GM21526 (cell line): ENCODE measurements at regions not wholly inside any gene's neighbourhood (a gene's known extent, or its start where the extent isn't known, plus 50 kb on each side); places are given as distances from the start of the nearest gene placed in this dataset.

Experiments
- ATAC-seq: cut with Tn5 transposase; IDR thresholded peaks from one replicate; pipeline ENCODE4 v1.9.1; 2021; ENCODE audit warnings: moderate library complexity; ENCODE audit not compliant: unreplicated experiment, low FRiP score

DNA sequence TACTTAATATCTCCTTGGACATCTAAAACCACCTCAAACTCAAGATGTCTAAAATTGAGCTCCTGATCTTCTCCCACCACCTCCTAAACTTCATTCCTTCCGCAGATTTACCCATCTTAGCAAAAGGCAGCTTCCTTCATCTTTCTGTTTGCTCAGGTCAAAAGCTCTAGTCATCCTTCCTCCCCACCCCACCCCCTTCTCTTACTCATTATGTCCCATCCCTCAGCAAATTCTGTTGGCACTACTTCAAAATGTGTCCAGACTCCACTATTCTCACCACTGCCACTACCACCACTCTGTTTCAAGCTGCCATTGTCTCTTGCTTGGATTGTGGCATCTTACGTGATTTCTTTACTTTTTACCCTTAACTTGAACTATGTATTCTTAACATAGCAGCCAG is 59.2 kb upstream of the ZDHHC17 start:
- no peak for ATAC-seq

DNA sequence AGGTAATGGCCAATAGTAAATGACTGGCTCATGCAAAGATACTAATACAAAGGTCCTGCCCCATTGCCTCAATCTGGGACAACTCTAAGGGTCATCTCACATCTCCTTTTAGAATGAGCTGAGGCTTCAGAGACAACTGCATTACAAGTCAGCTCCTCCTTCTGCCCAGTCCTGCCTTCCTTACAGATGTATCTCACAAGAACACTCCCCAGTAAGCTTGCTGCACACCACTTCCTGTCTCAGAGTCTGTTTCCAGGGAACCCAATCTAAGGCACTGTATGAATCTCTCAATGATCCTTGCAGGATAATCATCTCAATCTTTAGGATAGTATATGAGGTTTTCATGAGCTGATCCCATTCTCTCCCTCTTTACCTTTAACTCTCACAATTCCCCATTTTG is 57.8 kb upstream of the ZDHHC17 start:
- ATAC-seq: no peak

DNA sequence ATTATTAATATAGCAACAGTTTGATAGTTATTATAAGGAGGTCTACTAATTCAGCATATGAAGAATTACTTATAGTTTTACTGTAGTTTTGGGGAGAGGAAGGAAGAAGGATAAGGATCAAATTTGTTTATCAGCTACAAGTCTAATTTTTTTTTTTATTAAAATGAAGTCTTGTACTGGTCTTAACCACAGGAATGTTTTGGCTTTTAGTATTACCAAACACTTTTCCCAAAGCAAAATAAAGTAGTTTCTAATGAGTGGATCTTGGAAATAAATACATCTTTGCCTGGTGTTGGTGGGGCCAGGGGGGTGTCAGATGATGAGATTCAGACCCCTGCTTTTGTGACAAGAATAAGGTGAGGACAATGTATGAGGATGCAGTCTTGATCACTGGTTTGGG is 57.2 kb upstream of the ZDHHC17 start:
- no peak for ATAC-seq

DNA sequence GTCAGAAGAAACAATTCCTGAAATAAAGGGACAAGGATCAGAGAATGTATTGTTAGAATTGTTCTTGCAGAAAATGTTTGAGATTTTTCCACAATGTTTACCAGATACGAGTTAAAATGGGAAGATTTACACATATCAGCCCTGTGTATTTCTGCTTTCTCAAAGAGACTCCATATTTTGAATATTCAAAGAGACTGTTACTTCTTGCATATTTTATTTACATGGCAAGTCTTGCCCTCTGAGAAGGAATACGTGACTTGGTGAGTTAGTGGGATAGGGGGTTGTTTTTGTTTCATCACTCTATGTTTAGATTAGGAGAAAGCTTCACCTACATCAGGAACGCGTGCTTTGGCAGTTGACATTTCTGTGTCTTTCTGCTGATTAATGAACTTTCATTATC is 56.1 kb upstream of the ZDHHC17 start:
- ATAC-seq: no peak

DNA sequence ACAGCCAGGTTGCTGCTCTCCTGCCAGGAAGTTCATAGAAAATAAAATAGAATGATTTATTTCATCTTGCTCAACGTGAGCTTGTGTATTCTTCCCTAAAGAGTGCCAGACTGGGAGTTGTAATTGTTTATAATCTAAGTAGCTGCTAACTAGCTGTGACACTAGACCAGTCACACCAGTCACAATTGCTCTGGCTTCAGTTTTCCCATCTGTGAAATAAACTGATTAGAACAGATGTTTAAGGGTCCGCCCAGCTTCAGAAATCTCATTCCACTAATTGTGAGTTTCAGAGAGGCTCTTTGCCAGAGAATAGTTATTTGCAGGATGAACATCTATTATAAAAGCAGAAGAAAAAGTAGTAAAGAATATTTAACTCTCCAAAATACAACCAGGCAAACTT is 55.6 kb upstream of the ZDHHC17 start:
- no peak for ATAC-seq

DNA sequence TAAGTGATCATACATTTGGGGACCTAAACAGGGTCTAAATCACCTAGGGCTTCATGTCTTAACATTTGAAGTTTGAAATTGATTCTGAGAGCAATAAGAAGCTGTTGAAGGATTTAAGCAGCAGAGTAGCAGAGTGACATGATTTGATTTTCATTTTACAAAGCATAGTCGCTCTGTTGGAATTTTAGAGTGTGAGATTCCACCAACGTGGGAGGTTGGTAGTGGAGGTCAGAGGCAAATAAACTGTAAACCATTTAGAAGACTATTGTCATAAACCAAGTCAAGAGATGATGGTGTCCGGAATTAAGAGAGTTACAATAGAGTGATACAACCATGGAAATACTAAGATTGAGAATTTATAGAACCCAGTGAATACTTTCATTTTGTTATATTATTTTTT is 52.7 kb upstream of the ZDHHC17 start:
- no peak for ATAC-seq

DNA sequence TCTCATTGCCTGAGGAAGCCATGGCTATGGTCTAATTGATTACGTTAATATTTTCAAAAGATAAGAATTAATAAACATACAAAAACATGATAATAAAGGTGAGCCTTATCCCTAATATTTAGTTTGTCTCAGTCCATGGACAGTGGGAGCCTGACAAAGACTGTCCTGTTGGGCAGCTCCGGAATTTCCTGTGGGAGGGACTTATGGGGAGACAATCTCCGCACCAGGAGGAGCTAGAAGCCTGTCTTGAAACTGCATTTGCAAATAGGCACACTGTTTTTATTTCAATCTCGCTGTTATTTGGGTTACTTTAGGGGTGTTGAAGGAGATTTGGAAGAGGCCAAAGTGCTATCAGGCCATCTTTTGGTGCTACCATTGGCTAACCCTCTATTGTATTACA is 50.8 kb upstream of the ZDHHC17 start:
- ATAC-seq: no peak

DNA sequence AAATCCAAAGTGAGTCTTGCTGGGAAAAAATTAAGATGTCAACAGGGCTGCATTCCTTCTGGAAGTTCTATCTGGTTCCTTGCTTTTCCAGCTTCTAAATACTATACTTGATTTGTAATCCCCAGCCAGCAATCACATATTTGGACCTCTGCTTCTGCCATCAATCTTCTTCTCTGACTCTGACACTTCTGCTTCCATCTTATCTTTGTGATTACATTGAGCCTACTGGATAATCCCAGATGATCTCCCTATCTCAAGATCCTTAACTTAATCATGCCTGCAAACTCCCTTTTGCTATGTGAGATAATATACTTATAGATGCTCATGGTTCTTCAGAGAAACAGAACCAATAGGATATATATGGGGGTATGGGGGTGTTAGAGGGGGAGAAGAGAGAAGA is 49.9 kb upstream of the ZDHHC17 start:
- ATAC-seq: no peak
